ENCODE measurements at regions not wholly inside any gene's neighbourhood (a gene's known extent, or its start where the extent isn't known, plus 50 kb on each side); places are given as distances from the start of the nearest gene placed in this dataset.
A peak's percentile ranks its signal among the peaks of the same experiment; 100 is the strongest.
"Not testable (repeated sequence)": the region's sequence is repeated elsewhere in the genome, so short reads cannot be mapped to it uniquely, and the experiment has no call there.

- TF ChIP-seq CTCF (IDR thresholded peaks at IDR 0.05; ENCODE audit: low read depth, low read length): no peak
- DNase-seq (ENCODE audit: extremely low read depth, low read depth): no peak
Measured at GRCh38 chr22:41023299-41023623, 69.1 kb upstream of the EP300 start.

GRCh38 chr22:41028841-41029240 is 63.6 kb upstream of the EP300 start:
- no peak for TF ChIP-seq CTCF (IDR thresholded peaks at IDR 0.05; ENCODE audit: low read depth, low read length)

GRCh38 chr22:41030891-41031290 is 61.5 kb upstream of the EP300 start:
- no peak for TF ChIP-seq CTCF (IDR thresholded peaks at IDR 0.05; ENCODE audit: low read depth, low read length)
- no peak for DNase-seq (ENCODE audit: extremely low read depth, low read depth)

More at GRCh38 chr22:41028841-41029240, 63.6 kb upstream of the EP300 start:
- peak; percentile 66 for DNase-seq (ENCODE audit: extremely low read depth, low read depth)

- no peak for TF ChIP-seq CTCF (IDR thresholded peaks at IDR 0.05; ENCODE audit: low read depth, low read length)
- no peak for DNase-seq (ENCODE audit: extremely low read depth, low read depth)
Measured at GRCh38 chr22:41034706-41035105, 57.7 kb upstream of the EP300 start.

GRCh38 chr22:41036924-41037323 is 55.5 kb upstream of the EP300 start:
- TF ChIP-seq CTCF (IDR thresholded peaks at IDR 0.05; ENCODE audit: low read depth, low read length): no peak
- DNase-seq (ENCODE audit: extremely low read depth, low read depth): no peak

GRCh38 chr22:41038732-41039131 is 53.7 kb upstream of the EP300 start:
- DNase-seq (ENCODE audit: extremely low read depth, low read depth): no peak
- no peak for TF ChIP-seq CTCF (IDR thresholded peaks at IDR 0.05; ENCODE audit: low read depth, low read length)

GRCh38 chr22:41039641-41040040 is 52.8 kb upstream of the EP300 start:
- DNase-seq (ENCODE audit: extremely low read depth, low read depth): not testable (repeated sequence)

- no peak for TF ChIP-seq CTCF (IDR thresholded peaks at IDR 0.05; ENCODE audit: low read depth, low read length)
- DNase-seq (ENCODE audit: extremely low read depth, low read depth): no peak
Measured at GRCh38 chr22:41040483-41040882, 51.9 kb upstream of the EP300 start.

Data from AG09319 (cell line).